RWPE2 (cell line): ENCODE measurements at regions not wholly inside any gene's neighbourhood (a gene's known extent, or its start where the extent isn't known, plus 50 kb on each side); places are given as distances from the start of the nearest gene placed in this dataset.

Experiments used
- ATAC-seq: fragments of 200-7000 bp; cut with Tn5 transposase; 3 replicates; pipeline ENCODE4 v1.9.1; 2021; ENCODE audit warnings: low read depth
- DNase-seq: peaks from one replicate; pipeline ENCODE4 v3.0.0-alpha.2; 2020; ENCODE audit warnings: low spot score
- H3K27ac ChIP-seq: fragments of 450-650 bp; 2 replicates; pipeline ENCODE4 v1.5.1; 2017; ENCODE audit warnings: mild to moderate bottlenecking; ENCODE audit not compliant: poor library complexity, severe bottlenecking
- H3K27me3 ChIP-seq: fragments of 250-450 bp; sonication (Bioruptor Pico); 2 replicates; pipeline ENCODE4 v1.5.1; 2021; ENCODE audit warnings: mild to moderate bottlenecking, moderate library complexity; ENCODE audit not compliant: insufficient read depth, poor library complexity, severe bottlenecking
- H3K36me3 ChIP-seq: fragments of 250-450 bp; sonication (Bioruptor Pico); 2 replicates; pipeline ENCODE4 v1.5.1; 2020; ENCODE audit warnings: low read depth, mild to moderate bottlenecking, moderate library complexity
- H3K4me1 ChIP-seq: fragments of 250-450 bp; sonication (Bioruptor Pico); 2 replicates; pipeline ENCODE4 v1.5.1; 2021; ENCODE audit warnings: mild to moderate bottlenecking, moderate library complexity; ENCODE audit not compliant: insufficient read depth, poor library complexity, severe bottlenecking
- H3K4me3 ChIP-seq: fragments of 250-450 bp; sonication (Bioruptor Pico); 2 replicates; pipeline ENCODE4 v1.5.1; 2021; ENCODE audit warnings: mild to moderate bottlenecking, moderate library complexity; ENCODE audit not compliant: severe bottlenecking
- H3K9me3 ChIP-seq: fragments of 250-450 bp; sonication (Bioruptor Pico); 2 replicates; pipeline ENCODE4 v1.5.1; 2021; ENCODE audit warnings: mild to moderate bottlenecking, moderate library complexity; ENCODE audit not compliant: severe bottlenecking
- CTCF ChIP-seq: fragments of 450-650 bp; IDR thresholded peaks from one replicate; pipeline ENCODE4 v1.5.1; 2017; ENCODE audit warnings: mild to moderate bottlenecking, moderate library complexity; ENCODE audit not compliant: poor library complexity, severe bottlenecking

GRCh38 chr2:18105929-18106328 is 227.5 kb downstream of the KCNS3 start:
- Histone ChIP-seq H3K36me3 (no peaks in the 10 kb centered on the region), H3K9me3 (no peaks in the 10 kb centered on the region), H3K4me3 (no peak overlapping the region), H3K27me3 (no peaks in the 10 kb centered on the region), H3K4me1 (no peaks in the 10 kb centered on the region), H3K27ac (no peak overlapping the region)
- TF ChIP-seq CTCF, result no peak
- no peak for ATAC-seq
- DNase-seq, result no peak

GRCh38 chr2:18104595-18105224 is 226.2 kb downstream of the KCNS3 start:
- Histone ChIP-seq H3K9me3 (no peaks in the 10 kb centered on the region), H3K27ac (no peak overlapping the region), H3K36me3 (no peaks in the 10 kb centered on the region), H3K4me3 (no peak overlapping the region), H3K4me1 (no peaks in the 10 kb centered on the region), H3K27me3 (no peaks in the 10 kb centered on the region)
- no peak for TF ChIP-seq CTCF
- DNase-seq (no peak), ATAC-seq (no peak)

GRCh38 chr2:18096836-18097405 is 218.5 kb downstream of the KCNS3 start:
- Histone ChIP-seq H3K27ac (no peak overlapping the region), H3K36me3 (no peaks in the 10 kb centered on the region), H3K4me3 (no peak overlapping the region), H3K9me3 (no peaks in the 10 kb centered on the region), H3K27me3 (no peaks in the 10 kb centered on the region), H3K4me1 (no peaks in the 10 kb centered on the region)
- ATAC-seq (no peak), DNase-seq (no peak)
- TF ChIP-seq CTCF, result no peak

GRCh38 chr2:18094277-18094676 is 215.8 kb downstream of the KCNS3 start:
- TF ChIP-seq CTCF, result no peak
- H3K9me3 ChIP-seq, result no peaks in the 10 kb centered on the region
- no peak overlapping the region for H3K27ac ChIP-seq
- ATAC-seq, result no peak
- DNase-seq, result no peak
- no peaks in the 10 kb centered on the region for H3K27me3 ChIP-seq
- no peaks in the 10 kb centered on the region for H3K36me3 ChIP-seq
- H3K4me1 ChIP-seq, result no peaks in the 10 kb centered on the region
- no peak overlapping the region for H3K4me3 ChIP-seq

- Histone ChIP-seq H3K4me1 (no peaks in the 10 kb centered on the region), H3K36me3 (no peaks in the 10 kb centered on the region), H3K27ac (no peak overlapping the region), H3K9me3 (no peaks in the 10 kb centered on the region), H3K4me3 (no peak overlapping the region), H3K27me3 (no peaks in the 10 kb centered on the region)
- no peak for TF ChIP-seq CTCF
- no peak for DNase-seq
- ATAC-seq, result no peak
These were observed 214.7 kb downstream of the KCNS3 start for GRCh38 chr2:18093196-18093595.
